ENCODE measurements at regions not wholly inside any gene's neighbourhood (a gene's known extent, or its start where the extent isn't known, plus 50 kb on each side); places are given as distances from the start of the nearest gene placed in this dataset.

DNA sequence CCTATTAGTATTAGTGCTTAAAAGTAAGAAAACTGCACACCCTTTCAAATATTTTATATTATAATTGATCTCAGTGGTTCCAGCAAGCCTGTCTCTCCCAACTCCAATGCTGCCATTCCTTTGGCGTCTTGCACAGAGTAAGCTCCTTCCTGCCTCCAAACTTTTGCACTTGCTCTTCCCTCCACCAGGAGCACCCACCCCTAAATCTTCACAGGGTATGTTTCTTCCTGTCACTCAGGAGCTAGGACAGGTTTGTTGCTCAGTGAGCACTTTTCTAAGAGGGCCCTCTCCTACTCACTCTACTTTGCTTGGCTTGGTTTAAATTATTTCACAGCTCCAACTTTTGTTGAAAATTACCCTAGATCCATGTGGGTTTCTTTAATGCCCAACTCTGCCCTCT is 189.1 kb upstream of the ADRA1B start:
- no peaks in the 10 kb centered on the region for H3K27me3 ChIP-seq (ENCODE audit: control insufficient read depth, insufficient read depth, low read length)

GRCh38 chr5:159730285-159730684 is 186.0 kb upstream of the ADRA1B start:
- Histone ChIP-seq H3K4me1 (ENCODE audit: control insufficient read depth, insufficient read depth, low read length) (no peaks in the 10 kb centered on the region), H3K9me3 (ENCODE audit: control insufficient read depth, insufficient read depth, low read length) (no peaks in the 10 kb centered on the region)

More for the DNA sequence above, 189.1 kb upstream of the ADRA1B start:
- no peaks in the 10 kb centered on the region for H3K36me3 ChIP-seq (ENCODE audit: control insufficient read depth, insufficient read depth, low read length)
- H3K4me3 ChIP-seq (ENCODE audit: low read depth, low read length): no peak overlapping the region
- H3K9me3 ChIP-seq (ENCODE audit: control insufficient read depth, insufficient read depth, low read length): no peaks in the 10 kb centered on the region
- H3K9ac ChIP-seq (ENCODE audit: low read depth, low read length): no peak overlapping the region
- no peaks in the 10 kb centered on the region for H3K4me1 ChIP-seq (ENCODE audit: control insufficient read depth, insufficient read depth, low read length)

DNA sequence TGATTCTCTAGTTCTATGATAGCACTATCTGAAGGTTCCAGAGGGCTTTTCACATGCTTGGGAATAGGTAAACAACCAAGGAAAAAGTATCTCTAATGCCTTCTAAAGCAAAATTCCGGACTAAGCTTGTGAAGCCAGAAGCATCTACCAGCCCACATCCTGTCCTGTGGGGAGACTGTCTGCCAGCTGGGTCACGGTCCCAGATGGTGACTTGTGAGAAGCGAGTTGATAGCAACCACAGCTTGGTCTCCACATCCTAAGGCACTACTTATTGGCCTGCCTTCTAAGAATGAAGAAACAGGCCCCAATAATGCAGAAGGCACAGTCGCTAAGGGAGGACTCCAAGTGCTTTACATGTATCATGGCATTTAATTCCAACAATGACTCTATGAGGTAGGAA is 184.1 kb upstream of the ADRA1B start:
- H3K27me3 ChIP-seq (ENCODE audit: control insufficient read depth, insufficient read depth, low read length): no peaks in the 10 kb centered on the region
- H3K36me3 ChIP-seq (ENCODE audit: control insufficient read depth, insufficient read depth, low read length): no peaks in the 10 kb centered on the region
- H3K9me3 ChIP-seq (ENCODE audit: control insufficient read depth, insufficient read depth, low read length): no peaks in the 10 kb centered on the region
- H3K4me3 ChIP-seq (ENCODE audit: low read depth, low read length): no peak overlapping the region
- no peaks in the 10 kb centered on the region for H3K4me1 ChIP-seq (ENCODE audit: control insufficient read depth, insufficient read depth, low read length)
- H3K9ac ChIP-seq (ENCODE audit: low read depth, low read length): no peak overlapping the region

More at GRCh38 chr5:159730285-159730684, 186.0 kb upstream of the ADRA1B start:
- no peaks in the 10 kb centered on the region for H3K36me3 ChIP-seq (ENCODE audit: control insufficient read depth, insufficient read depth, low read length)
- no peak overlapping the region for H3K4me3 ChIP-seq (ENCODE audit: low read depth, low read length)
- H3K27me3 ChIP-seq (ENCODE audit: control insufficient read depth, insufficient read depth, low read length): no peaks in the 10 kb centered on the region
- H3K9ac ChIP-seq (ENCODE audit: low read depth, low read length): no peak overlapping the region

DNA sequence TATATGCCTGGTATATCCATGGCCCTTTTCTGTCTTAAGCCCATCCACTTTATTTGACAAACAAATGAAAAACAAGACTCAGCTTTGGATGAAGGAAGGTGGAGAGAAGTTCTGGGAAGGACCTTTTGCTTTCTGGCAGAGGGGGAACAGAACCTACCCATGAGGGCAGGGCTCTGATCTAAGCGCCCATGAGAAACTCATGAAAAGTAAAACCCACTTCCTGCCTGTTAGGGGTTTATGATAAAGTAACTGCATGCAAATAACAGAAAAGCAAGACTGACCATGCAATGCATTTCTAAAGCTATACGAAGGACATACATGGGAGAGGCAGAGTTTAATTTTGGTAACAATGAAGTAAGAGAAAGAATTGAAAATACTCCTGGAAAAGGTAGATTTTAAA is 181.9 kb upstream of the ADRA1B start:
- Histone ChIP-seq H3K4me1 (ENCODE audit: control insufficient read depth, insufficient read depth, low read length) (no peaks in the 10 kb centered on the region), H3K4me3 (ENCODE audit: low read depth, low read length) (no peak overlapping the region), H3K9ac (ENCODE audit: low read depth, low read length) (no peak overlapping the region), H3K27me3 (ENCODE audit: control insufficient read depth, insufficient read depth, low read length) (no peaks in the 10 kb centered on the region), H3K36me3 (ENCODE audit: control insufficient read depth, insufficient read depth, low read length) (no peaks in the 10 kb centered on the region), H3K9me3 (ENCODE audit: control insufficient read depth, insufficient read depth, low read length) (no peaks in the 10 kb centered on the region)

- no peak overlapping the region for H3K4me3 ChIP-seq (ENCODE audit: low read depth, low read length)
- H3K9me3 ChIP-seq (ENCODE audit: control insufficient read depth, insufficient read depth, low read length): no peaks in the 10 kb centered on the region
- H3K4me1 ChIP-seq (ENCODE audit: control insufficient read depth, insufficient read depth, low read length): no peaks in the 10 kb centered on the region
- H3K9ac ChIP-seq (ENCODE audit: low read depth, low read length): no peak overlapping the region
- no peaks in the 10 kb centered on the region for H3K36me3 ChIP-seq (ENCODE audit: control insufficient read depth, insufficient read depth, low read length)
- no peaks in the 10 kb centered on the region for H3K27me3 ChIP-seq (ENCODE audit: control insufficient read depth, insufficient read depth, low read length)
Observed at GRCh38 chr5:159735036-159735435, 181.2 kb upstream of the ADRA1B start.

GRCh38 chr5:159735749-159736660 is 180.3 kb upstream of the ADRA1B start:
- Histone ChIP-seq H3K4me1 (ENCODE audit: control insufficient read depth, insufficient read depth, low read length) (no peaks in the 10 kb centered on the region), H3K27me3 (ENCODE audit: control insufficient read depth, insufficient read depth, low read length) (no peaks in the 10 kb centered on the region), H3K36me3 (ENCODE audit: control insufficient read depth, insufficient read depth, low read length) (no peaks in the 10 kb centered on the region), H3K9me3 (ENCODE audit: control insufficient read depth, insufficient read depth, low read length) (no peaks in the 10 kb centered on the region), H3K9ac (ENCODE audit: low read depth, low read length) (no peak overlapping the region), H3K4me3 (ENCODE audit: low read depth, low read length) (no peak overlapping the region)

- Histone ChIP-seq H3K9me3 (ENCODE audit: control insufficient read depth, insufficient read depth, low read length) (no peaks in the 10 kb centered on the region), H3K36me3 (ENCODE audit: control insufficient read depth, insufficient read depth, low read length) (no peaks in the 10 kb centered on the region), H3K4me1 (ENCODE audit: control insufficient read depth, insufficient read depth, low read length) (no peaks in the 10 kb centered on the region), H3K4me3 (ENCODE audit: low read depth, low read length) (no peak overlapping the region), H3K9ac (ENCODE audit: low read depth, low read length) (no peak overlapping the region), H3K27me3 (ENCODE audit: control insufficient read depth, insufficient read depth, low read length) (no peaks in the 10 kb centered on the region)
Observed at GRCh38 chr5:159736844-159737243, 179.4 kb upstream of the ADRA1B start.

DNA sequence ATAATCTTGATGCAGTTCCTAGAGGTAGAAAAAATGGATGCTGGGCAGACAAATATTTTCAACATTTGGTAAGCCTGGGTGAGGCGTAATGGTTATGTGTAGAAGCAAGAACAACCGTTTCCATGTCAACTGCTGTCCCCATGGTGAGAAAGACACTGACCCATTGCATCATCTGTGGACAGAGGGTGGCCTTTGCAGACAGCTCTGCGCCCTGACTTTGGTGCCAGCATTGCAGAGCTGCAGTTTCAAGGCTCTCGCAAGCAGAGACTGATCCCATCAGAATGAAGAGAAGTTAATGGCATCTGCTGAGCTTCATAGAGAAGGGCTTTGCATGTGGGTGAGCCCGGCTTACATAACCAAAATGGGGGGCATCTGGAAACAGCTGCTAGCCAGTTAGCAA is 179.0 kb upstream of the ADRA1B start:
- no peaks in the 10 kb centered on the region for H3K36me3 ChIP-seq (ENCODE audit: control insufficient read depth, insufficient read depth, low read length)
- H3K4me1 ChIP-seq (ENCODE audit: control insufficient read depth, insufficient read depth, low read length): no peaks in the 10 kb centered on the region
- H3K9me3 ChIP-seq (ENCODE audit: control insufficient read depth, insufficient read depth, low read length): no peaks in the 10 kb centered on the region
- H3K27me3 ChIP-seq (ENCODE audit: control insufficient read depth, insufficient read depth, low read length): no peaks in the 10 kb centered on the region
- H3K9ac ChIP-seq (ENCODE audit: low read depth, low read length): no peak overlapping the region
- H3K4me3 ChIP-seq (ENCODE audit: low read depth, low read length): no peak overlapping the region

DNA sequence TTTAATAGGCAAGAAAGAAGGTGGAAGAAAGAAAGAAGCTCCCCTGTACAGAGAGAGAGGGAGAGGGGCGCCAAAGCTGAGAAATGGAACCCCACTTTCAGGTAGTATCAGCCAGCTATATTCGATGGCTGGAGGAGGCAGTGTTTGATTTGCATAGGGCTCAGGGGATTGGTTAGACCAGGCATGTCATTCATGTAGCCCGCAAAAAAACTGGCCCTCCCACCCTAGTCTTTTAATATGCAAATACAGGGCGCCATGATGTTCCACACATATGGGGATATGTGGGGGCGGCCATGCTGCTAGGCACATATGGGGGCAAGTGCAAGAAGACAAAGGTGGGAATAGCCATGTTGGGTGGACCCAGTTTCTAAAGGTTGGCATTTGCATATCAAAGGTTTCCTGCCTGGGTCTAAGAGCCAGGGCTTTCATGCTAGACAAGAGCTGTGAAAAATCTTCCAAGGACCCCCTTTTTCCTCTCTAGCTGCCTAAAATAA is 174.4 kb upstream of the ADRA1B start:
- H3K36me3 ChIP-seq (ENCODE audit: control insufficient read depth, insufficient read depth, low read length): no peaks in the 10 kb centered on the region
- H3K4me1 ChIP-seq (ENCODE audit: control insufficient read depth, insufficient read depth, low read length): no peaks in the 10 kb centered on the region
- H3K27me3 ChIP-seq (ENCODE audit: control insufficient read depth, insufficient read depth, low read length): no peaks in the 10 kb centered on the region
- no peaks in the 10 kb centered on the region for H3K9me3 ChIP-seq (ENCODE audit: control insufficient read depth, insufficient read depth, low read length)
- no peak overlapping the region for H3K4me3 ChIP-seq (ENCODE audit: low read depth, low read length)
- no peak overlapping the region for H3K9ac ChIP-seq (ENCODE audit: low read depth, low read length)

- no peaks in the 10 kb centered on the region for H3K4me1 ChIP-seq (ENCODE audit: control insufficient read depth, insufficient read depth, low read length)
- H3K27me3 ChIP-seq (ENCODE audit: control insufficient read depth, insufficient read depth, low read length): no peaks in the 10 kb centered on the region
- no peak overlapping the region for H3K4me3 ChIP-seq (ENCODE audit: low read depth, low read length)
- H3K36me3 ChIP-seq (ENCODE audit: control insufficient read depth, insufficient read depth, low read length): no peaks in the 10 kb centered on the region
- no peaks in the 10 kb centered on the region for H3K9me3 ChIP-seq (ENCODE audit: control insufficient read depth, insufficient read depth, low read length)
- H3K9ac ChIP-seq (ENCODE audit: low read depth, low read length): no peak overlapping the region
Observed at GRCh38 chr5:159743234-159743633, 173.0 kb upstream of the ADRA1B start.

DNA sequence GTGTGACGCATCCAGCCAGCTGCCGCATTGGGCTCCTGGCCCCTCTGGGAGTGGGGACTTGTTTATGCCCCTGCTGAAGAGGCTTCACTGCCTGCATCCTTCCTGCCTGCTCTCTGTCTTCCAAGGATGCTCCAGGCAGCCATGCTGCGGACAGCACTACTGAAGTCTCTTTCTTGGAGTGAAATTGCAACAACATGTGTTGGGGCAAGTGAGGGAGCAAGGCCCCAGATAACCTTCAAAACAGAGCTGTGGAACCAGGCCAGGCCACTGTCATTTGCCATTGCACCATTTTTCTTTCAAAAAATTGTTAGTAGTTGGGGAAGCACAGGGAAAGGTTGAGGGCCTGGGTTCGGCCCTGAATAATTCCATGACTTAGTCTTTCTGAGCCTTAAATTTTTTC is 169.6 kb upstream of the ADRA1B start:
- H3K4me3 ChIP-seq (ENCODE audit: low read depth, low read length): no peak overlapping the region
- no peaks in the 10 kb centered on the region for H3K9me3 ChIP-seq (ENCODE audit: control insufficient read depth, insufficient read depth, low read length)
- H3K9ac ChIP-seq (ENCODE audit: low read depth, low read length): no peak overlapping the region
- no peaks in the 10 kb centered on the region for H3K4me1 ChIP-seq (ENCODE audit: control insufficient read depth, insufficient read depth, low read length)
- H3K36me3 ChIP-seq (ENCODE audit: control insufficient read depth, insufficient read depth, low read length): no peaks in the 10 kb centered on the region
- no peaks in the 10 kb centered on the region for H3K27me3 ChIP-seq (ENCODE audit: control insufficient read depth, insufficient read depth, low read length)

GRCh38 chr5:159749146-159749545 is 167.1 kb upstream of the ADRA1B start:
- H3K9me3 ChIP-seq (ENCODE audit: control insufficient read depth, insufficient read depth, low read length): no peaks in the 10 kb centered on the region
- H3K36me3 ChIP-seq (ENCODE audit: control insufficient read depth, insufficient read depth, low read length): no peaks in the 10 kb centered on the region
- H3K4me3 ChIP-seq (ENCODE audit: low read depth, low read length): no peak overlapping the region
- H3K9ac ChIP-seq (ENCODE audit: low read depth, low read length): no peak overlapping the region
- no peaks in the 10 kb centered on the region for H3K4me1 ChIP-seq (ENCODE audit: control insufficient read depth, insufficient read depth, low read length)
- H3K27me3 ChIP-seq (ENCODE audit: control insufficient read depth, insufficient read depth, low read length): no peaks in the 10 kb centered on the region

Measured in iPS-15b (cell line).